Esophagus muscularis mucosa (tissue), 4 donors: ENCODE measurements at regions not wholly inside any gene's neighbourhood (a gene's known extent, or its start where the extent isn't known, plus 50 kb on each side); places are given as distances from the start of the nearest gene placed in this dataset.

Experiments
- DNase-seq: peaks from one replicate; pipeline ENCODE4 v3.0.0-alpha.2; 2017; ENCODE audit errors: extremely low spot score
- H3K27ac ChIP-seq, 4 donors: fragments of 200-600 bp; sonication (generic); replicated peaks in 1 of 4; 1 replicate in 3 of 4; 2 replicates in 1 of 4; pipeline ENCODE4 v1.5.1; 2016 to 2019; ENCODE audit warnings: mild to moderate bottlenecking in 1 of 4
- H3K27me3 ChIP-seq, 4 donors: fragments of 200-600 bp; sonication (generic); one replicate each; pipeline versions ENCODE4 v1.5.1 to v1.6.0; 2016 to 2019
- H3K36me3 ChIP-seq, 4 donors: fragments of 200-600 bp; sonication (generic); one replicate each; pipeline ENCODE4 v1.5.1; 2016 to 2019
- H3K4me1 ChIP-seq, 4 donors: fragments of 200-600 bp; sonication (generic); one replicate each; pipeline ENCODE4 v1.5.1; 2016 to 2019
- H3K4me3 ChIP-seq, 4 donors: fragments of 200-600 bp; sonication (generic); 1 replicate in 2 of 4; 2 replicates in 2 of 4; pipeline ENCODE4 v1.5.1; 2016 to 2019; ENCODE audit warnings: mild to moderate bottlenecking in 4 of 4, moderate library complexity in 1 of 4
- H3K9me3 ChIP-seq, 4 donors: fragments of 200-600 bp; sonication (generic); 1 replicate in 3 of 4; 2 replicates in 1 of 4; pipeline ENCODE4 v1.5.1; 2016 to 2019
- EP300 ChIP-seq: sonication (generic); formaldehyde crosslinking; IDR thresholded peaks from one replicate; pipeline ENCODE4 v1.6.1; 2017; ENCODE audit warnings: antibody characterized with exemption
- POLR2A ChIP-seq: fragments of 450-650 bp; IDR thresholded peaks from one replicate; pipeline ENCODE4 v1.6.1; 2017; ENCODE audit warnings: antibody characterized with exemption, moderate library complexity, mild to moderate bottlenecking, low read depth
- POLR2AphosphoS5 ChIP-seq, 2 donors: sonication (generic); formaldehyde crosslinking; IDR thresholded peaks; one replicate each; pipeline ENCODE4 v1.6.1; 2017; ENCODE audit warnings: antibody characterized with exemption in 2 of 2
- WGBS: methylation state at CpG from one replicate; pipeline ENCODE4 v1.1.5; 2018; 5-methylcytosine and 5-hydroxymethylcytosine counted together
- intact Hi-C: fragments of 100-400 bp; cut with DNase I; formaldehyde crosslinking; loops from one replicate; pipeline ENCODE4 v1.15.1; 2023
- TF ChIP-seq, protein P1 (sequence below), 3 experiments: fragments of 200-600 bp in 2 of 3; fragments of 450-650 bp in 1 of 3; sonication (generic) in 2 of 3; IDR thresholded peaks; one replicate each; pipeline ENCODE4 v1.5.1; 2017 to 2019; ENCODE audit warnings: antibody characterized with exemption in 3 of 3, mild to moderate bottlenecking in 2 of 3, moderate library complexity in 1 of 3

DNA sequence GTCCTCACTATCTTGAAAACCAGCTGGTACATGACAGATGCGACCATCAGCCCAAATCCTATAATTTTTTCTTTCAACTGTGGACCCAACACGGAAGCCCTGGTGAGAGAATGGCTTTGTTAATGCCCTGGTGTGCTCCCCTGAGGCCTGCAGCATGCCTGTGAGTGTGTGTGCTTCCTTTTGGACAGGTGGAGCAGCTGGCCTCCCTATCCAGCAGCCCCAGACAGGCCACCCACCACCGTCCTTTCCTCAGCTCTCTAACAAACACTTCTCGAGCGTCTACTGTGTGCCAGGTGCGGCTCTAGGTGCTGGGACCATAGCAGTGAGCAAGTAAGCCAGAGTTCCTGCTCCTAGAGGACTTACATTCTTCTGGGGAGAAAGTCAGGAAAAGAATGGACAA lies 78.9 kb upstream of the GZMB start:
- TF ChIP-seq EP300 = no peak
- no peak for TF ChIP-seq POLR2AphosphoS5 (IDR thresholded peaks at IDR 0.05)
- TF ChIP-seq, protein P1, sequence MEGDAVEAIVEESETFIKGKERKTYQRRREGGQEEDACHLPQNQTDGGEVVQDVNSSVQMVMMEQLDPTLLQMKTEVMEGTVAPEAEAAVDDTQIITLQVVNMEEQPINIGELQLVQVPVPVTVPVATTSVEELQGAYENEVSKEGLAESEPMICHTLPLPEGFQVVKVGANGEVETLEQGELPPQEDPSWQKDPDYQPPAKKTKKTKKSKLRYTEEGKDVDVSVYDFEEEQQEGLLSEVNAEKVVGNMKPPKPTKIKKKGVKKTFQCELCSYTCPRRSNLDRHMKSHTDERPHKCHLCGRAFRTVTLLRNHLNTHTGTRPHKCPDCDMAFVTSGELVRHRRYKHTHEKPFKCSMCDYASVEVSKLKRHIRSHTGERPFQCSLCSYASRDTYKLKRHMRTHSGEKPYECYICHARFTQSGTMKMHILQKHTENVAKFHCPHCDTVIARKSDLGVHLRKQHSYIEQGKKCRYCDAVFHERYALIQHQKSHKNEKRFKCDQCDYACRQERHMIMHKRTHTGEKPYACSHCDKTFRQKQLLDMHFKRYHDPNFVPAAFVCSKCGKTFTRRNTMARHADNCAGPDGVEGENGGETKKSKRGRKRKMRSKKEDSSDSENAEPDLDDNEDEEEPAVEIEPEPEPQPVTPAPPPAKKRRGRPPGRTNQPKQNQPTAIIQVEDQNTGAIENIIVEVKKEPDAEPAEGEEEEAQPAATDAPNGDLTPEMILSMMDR (IDR thresholded peaks at IDR 0.05) = no peak
- no peak for TF ChIP-seq POLR2A
- intact Hi-C loops = loop anchor here (5.0 to 10.0 kb wide), 2 partner anchors 439 to 692 kb away; no protein-coding TSS in a partner anchor
- Histone ChIP-seq H3K27me3 (no peaks in the 10 kb centered on the region), H3K4me1 (peaks cover 0 to 6% (median 0%) of the 10 kb centered on the region in 4 donors), H3K9me3 (no peaks in the 10 kb centered on the region), H3K27ac (no peak overlapping the region), H3K36me3 (no peaks in the 10 kb centered on the region), H3K4me3 (no peak overlapping the region)
- WGBS = 87% methylated on average over 6 of the region's 6 CpGs
- DNase-seq = peak; percentile 83

DNA sequence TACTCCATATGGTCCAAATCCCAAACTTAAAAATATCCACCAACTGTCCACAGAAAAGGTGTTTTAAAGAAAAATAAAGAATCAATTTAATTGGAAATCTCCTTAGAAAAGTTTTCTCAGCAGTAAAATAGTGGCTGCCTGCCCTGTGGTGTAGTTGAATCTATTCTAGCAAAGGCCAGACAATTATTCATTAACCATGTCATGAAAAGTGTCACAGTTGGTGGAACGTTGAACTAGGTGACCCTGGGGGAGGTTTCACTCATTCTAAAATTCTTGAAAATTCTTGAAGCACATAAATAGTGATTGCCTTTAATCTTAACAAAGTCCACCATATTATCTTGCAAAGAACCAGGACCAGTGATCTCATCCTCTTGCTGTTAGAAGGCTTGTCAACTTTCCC lies 78.4 kb upstream of the GZMB start:
- no peaks in the 10 kb centered on the region for H3K9me3 ChIP-seq
- intact Hi-C loops = loop anchor here (5.0 to 10.0 kb wide), 2 partner anchors 440 to 692 kb away; no protein-coding TSS in a partner anchor
- no peaks in the 10 kb centered on the region for H3K36me3 ChIP-seq
- WGBS = 77% methylated on average over 1 of the region's 1 CpG
- no peak for DNase-seq
- no peak overlapping the region for H3K4me3 ChIP-seq
- no peak overlapping the region for H3K27ac ChIP-seq
- H3K27me3 ChIP-seq = no peaks in the 10 kb centered on the region
- TF ChIP-seq, protein P1 (IDR thresholded peaks at IDR 0.05) = no peak
- TF ChIP-seq POLR2A (no peak), POLR2AphosphoS5 (IDR thresholded peaks at IDR 0.05) (no peak)
- peaks cover 0 to 6% (median 0%) of the 10 kb centered on the region in 4 donors for H3K4me1 ChIP-seq

DNA sequence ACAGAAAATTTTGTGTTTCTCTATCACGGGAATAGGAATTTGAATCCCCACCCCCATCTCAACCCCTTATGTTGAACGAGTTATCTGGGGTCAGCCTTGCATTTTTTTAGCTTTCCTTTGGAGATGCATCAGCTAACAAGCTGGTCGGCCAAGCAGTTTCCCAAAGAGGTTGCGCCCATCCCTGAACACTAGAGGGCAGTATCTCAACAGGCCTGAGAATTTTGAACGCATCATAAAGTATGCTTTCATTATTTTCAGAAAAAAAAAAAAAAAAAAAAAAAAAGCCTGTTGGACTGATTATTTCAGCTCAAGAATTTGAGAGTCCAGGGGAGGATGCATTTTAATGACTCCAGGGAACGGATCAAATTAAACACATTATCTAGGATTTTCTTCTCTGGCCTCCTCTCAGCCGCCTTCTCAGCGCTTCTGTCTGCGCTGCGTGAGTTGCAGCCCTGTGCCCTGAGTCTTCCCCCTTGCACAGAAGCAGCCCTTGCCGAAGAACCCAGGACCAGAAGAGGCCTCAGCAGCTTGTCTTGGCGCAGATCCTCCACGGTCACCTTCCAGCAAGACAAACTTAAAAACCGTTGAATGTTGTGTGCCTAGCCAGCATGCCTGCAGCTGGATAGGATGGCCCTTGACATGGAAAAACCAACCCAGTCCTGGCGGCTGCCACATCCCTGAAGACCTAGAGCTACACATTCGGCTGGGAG lies 76.6 kb upstream of the GZMB start:
- Histone ChIP-seq H3K27me3 (no peaks in the 10 kb centered on the region), H3K36me3 (no peaks in the 10 kb centered on the region), H3K4me3 (peak overlapping the region in 3 of 4 donors; percentile 11 to 35 (median 17)), H3K9me3 (no peaks in the 10 kb centered on the region), H3K4me1 (peaks cover 0 to 6% (median 0%) of the 10 kb centered on the region in 4 donors), H3K27ac (no peak overlapping the region)
- DNase-seq = peak; percentile 90
- 37% methylated on average over 16 of the region's 16 CpGs for WGBS
- TF ChIP-seq POLR2A (no peak), POLR2AphosphoS5 (IDR thresholded peaks at IDR 0.05) (no peak), EP300 (no peak)
- TF ChIP-seq, protein P1 (IDR thresholded peaks at IDR 0.05) = peak; percentile 66 to 84 (median 73)
- intact Hi-C loops = loop anchor here (2.0 to 10.0 kb wide), 3 partner anchors 24 to 694 kb away; no protein-coding TSS in a partner anchor

DNA sequence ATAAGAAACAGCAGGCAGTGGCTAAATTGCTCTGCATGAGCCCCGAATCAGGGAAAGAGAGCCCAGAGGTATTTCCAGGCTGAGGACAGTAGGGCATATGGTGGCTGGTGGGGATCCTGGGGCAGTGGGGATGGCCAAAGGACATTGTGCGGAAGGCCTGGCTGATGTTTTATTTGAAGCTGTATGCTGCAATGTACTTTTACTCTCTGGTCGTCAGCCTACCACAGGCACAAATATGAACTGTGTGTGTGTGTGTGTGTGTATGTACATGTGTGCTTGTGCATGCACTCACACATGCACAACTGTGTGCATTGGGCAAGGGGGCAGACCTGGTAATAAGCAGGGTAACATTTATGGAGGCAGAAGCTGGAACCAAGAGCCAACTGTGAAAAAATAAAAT lies 74.7 kb upstream of the GZMB start:
- no peaks in the 10 kb centered on the region for H3K36me3 ChIP-seq
- H3K27me3 ChIP-seq = no peaks in the 10 kb centered on the region
- peaks cover 0 to 6% (median 0%) of the 10 kb centered on the region in 4 donors for H3K4me1 ChIP-seq
- no peak for TF ChIP-seq EP300
- TF ChIP-seq POLR2A = no peak
- TF ChIP-seq, protein P1 (IDR thresholded peaks at IDR 0.05) = no peak
- no peak for TF ChIP-seq POLR2AphosphoS5 (IDR thresholded peaks at IDR 0.05)
- WGBS = 77% methylated on average over 3 of the region's 3 CpGs
- no peaks in the 10 kb centered on the region for H3K9me3 ChIP-seq
- peak; percentile 64 for DNase-seq
- H3K27ac ChIP-seq = no peak overlapping the region
- intact Hi-C loops = no loop called here
- no peak overlapping the region for H3K4me3 ChIP-seq
